Heart right ventricle (tissue), 16 donors: ENCODE measurements at regions not wholly inside any gene's neighbourhood (a gene's known extent, or its start where the extent isn't known, plus 50 kb on each side); places are given as distances from the start of the nearest gene placed in this dataset.

ENCODE experiments used
- ATAC-seq, 8 donors: fragments of 200-7000 bp; cut with Tn5 transposase; one replicate each; pipeline ENCODE4 v1.9.1; 2020; ENCODE audit warnings: mild to moderate bottlenecking in 8 of 8, moderate library complexity in 8 of 8, moderate number of reproducible peaks in 1 of 8
- DNase-seq, 2 donors: peaks; one replicate each; pipeline ENCODE4 v3.0.0-alpha.2; 2020
- H3K27ac ChIP-seq, 10 donors: fragments of 200-600 bp; sonication (generic) in 2 of 10; one replicate each; pipeline versions ENCODE4 v1.5.0 to v1.8.0; 2020 to 2022; ENCODE audit warnings: mild to moderate bottlenecking in 3 of 10
- H3K27me3 ChIP-seq, 7 donors: fragments of 200-600 bp; one replicate each; pipeline ENCODE4 v1.8.0; 2021 to 2022; ENCODE audit warnings: mild to moderate bottlenecking in 2 of 7
- H3K36me3 ChIP-seq, 9 donors: fragments of 200-600 bp; sonication (generic) in 1 of 9; one replicate each; pipeline versions ENCODE4 v1.5.0 to v1.8.0; 2020 to 2022; ENCODE audit warnings: mild to moderate bottlenecking in 2 of 9
- H3K4me1 ChIP-seq, 9 donors: fragments of 200-600 bp; sonication (generic) in 1 of 9; one replicate each; pipeline versions ENCODE4 v1.5.0 to v1.8.0; 2020 to 2022; ENCODE audit warnings: mild to moderate bottlenecking in 4 of 9
- H3K4me3 ChIP-seq, 10 donors: fragments of 200-600 bp; sonication (generic) in 2 of 10; one replicate each; pipeline versions ENCODE4 v1.5.0 to v1.8.0; 2020 to 2022; ENCODE audit warnings: mild to moderate bottlenecking in 7 of 10, moderate library complexity in 2 of 10
- H3K9me3 ChIP-seq, 11 donors: fragments of 200-600 bp in 10 of 11; sonication (generic) in 2 of 11; one replicate each; pipeline versions ENCODE4 v1.5.0 to v1.8.0; 2013 to 2022; ENCODE audit warnings: mild to moderate bottlenecking in 2 of 11, control low read depth in 1 of 11, moderate library complexity in 1 of 11
- CTCF ChIP-seq, 9 donors: fragments of 200-600 bp; sonication (generic) in 2 of 9; IDR thresholded peaks; one replicate each; pipeline versions ENCODE4 v1.5.0 to v1.8.0; 2021 to 2022; ENCODE audit warnings: antibody characterized with exemption in 9 of 9, mild to moderate bottlenecking in 5 of 9, moderate library complexity in 1 of 9
- WGBS, 2 donors: extraction: QIAGEN DNeasy Blood & Tissue Kit; methylation state at CpG; one replicate each; pipeline ENCODE4 v1.1.7; 2013; ENCODE audit warnings: inconsistent platforms in 1 of 2; 5-methylcytosine and 5-hydroxymethylcytosine counted together
- intact Hi-C, 10 donors: fragments of 100-400 bp; cut with DNase I; formaldehyde crosslinking; loops; one replicate each; pipeline versions ENCODE4 v1.11.1 to v1.14.2; 2022
- donor health status: Arrhythmogenic right ventricular cardiomyopathy.
- donor health status: ischemic (EF 13 %, LVEDD 7.1; RV severe dilation, severe dysfunction).
- donor health status: healthy with polysubstance abuse.
- donor health status: DM: no; HTN: yes; CAD: no.
- donor health status: DM: no; HTN: no; CAD: no.
- donor health status: ischemic (EF 25% LVEDD 6.9; RV normal size, moderate dysfunction).
- donor health status: ischemic (EF 25% LVEDD 5.7; RV mildly dilated, moderate dysfunction).
- donor health status: healthy.
- donor health status: DM: yes; HTN: yes; CAD: no.
- donor health status: Ischemic cardiomyopathy.
- donor health status: ischemic (EF 35%, LVEDD 5.7; RV mildly dilated, moderate dysfunction).
- donor health status: nonischemic (EF 11% LVEDD 7.7; RV severe dilation, severe dysfunction).
- donor health status: DM: yes; HTN: yes; CAD: no.
- donor health status: PGD.
- donor health status: ischemic (EF 29% LVEDD 5.4; RV normal size, mild dysfunction).
- donor health status: nonischemic (EF 23%, LVEDD 6.1; RV moderate dilation, normal function).

- no peaks in the 10 kb centered on the region for H3K36me3 ChIP-seq
- no peak overlapping the region for H3K27ac ChIP-seq
- DNase-seq = no peak
- TF ChIP-seq CTCF (IDR thresholded peaks at IDR 0.05) = no peak
- peak in 4 of 8 donors; percentile 12 to 61 (median 32) for ATAC-seq
- no peaks in the 10 kb centered on the region for H3K9me3 ChIP-seq
- WGBS, 2 donors = 81 to 85% methylated on average over 4 of the region's 4 CpGs
- intact Hi-C loops = loop anchor here in 1 of 10 donors (5.0 kb wide), 1 partner anchor 48 kb away; no protein-coding TSS in a partner anchor
- no peak overlapping the region for H3K4me3 ChIP-seq
- H3K27me3 ChIP-seq = no peaks in the 10 kb centered on the region
- H3K4me1 ChIP-seq = peaks cover 14 to 55% (median 36%) of the 10 kb centered on the region in 9 donors
These were observed 158.9 kb downstream of the TMX1 start for GRCh38 chr14:51398898-51399297.

- DNase-seq = no peak
- no peak for TF ChIP-seq CTCF (IDR thresholded peaks at IDR 0.05)
- intact Hi-C loops = no loop called here
- Histone ChIP-seq H3K27ac (no peak overlapping the region), H3K4me1 (peaks cover 6 to 43% (median 23%) of the 10 kb centered on the region in 9 donors), H3K9me3 (no peaks in the 10 kb centered on the region), H3K36me3 (no peaks in the 10 kb centered on the region), H3K27me3 (no peaks in the 10 kb centered on the region), H3K4me3 (no peak overlapping the region)
- no peak for ATAC-seq
- 61 to 86% methylated on average over 2 of the region's 2 CpGs for WGBS, 2 donors
These were observed 160.1 kb downstream of the TMX1 start for GRCh38 chr14:51400139-51400538.

- Histone ChIP-seq H3K4me3 (no peak overlapping the region), H3K36me3 (no peaks in the 10 kb centered on the region), H3K27ac (peak overlapping the region in 7 of 10 donors; percentile 6 to 75 (median 50)), H3K4me1 (peaks cover 0 to 31% (median 14%) of the 10 kb centered on the region in 9 donors), H3K9me3 (no peaks in the 10 kb centered on the region), H3K27me3 (no peaks in the 10 kb centered on the region)
- 55 to 63% methylated on average over 2 of the region's 2 CpGs for WGBS, 2 donors
- ATAC-seq = peak in 7 of 8 donors; percentile 47 to 82 (median 57)
- peak in 1 of 2 donors; percentile 17 for DNase-seq
- TF ChIP-seq CTCF (IDR thresholded peaks at IDR 0.05) = no peak
- intact Hi-C loops = no loop called here
These were observed 161.2 kb downstream of the TMX1 start for GRCh38 chr14:51401272-51401671.

GRCh38 chr14:51401756-51402155, 161.7 kb downstream of the TMX1 start:
- no peak for TF ChIP-seq CTCF (IDR thresholded peaks at IDR 0.05)
- Histone ChIP-seq H3K4me1 (peaks cover 0 to 27% (median 9%) of the 10 kb centered on the region in 9 donors), H3K9me3 (no peaks in the 10 kb centered on the region), H3K36me3 (no peaks in the 10 kb centered on the region), H3K27me3 (no peaks in the 10 kb centered on the region), H3K4me3 (no peak overlapping the region), H3K27ac (peak overlapping the region in 7 of 10 donors; percentile 6 to 75 (median 50))
- intact Hi-C loops = no loop called here
- ATAC-seq (peak; percentile 26 to 67 (median 50)), DNase-seq (peak in 1 of 2 donors; percentile 27)
- whole genome bisulfite sequencing, 2 donors = 32 to 34% methylated on average over 2 of the region's 2 CpGs
